ENCODE measurements at regions not wholly inside any gene's neighbourhood (a gene's known extent, or its start where the extent isn't known, plus 50 kb on each side); places are given as distances from the start of the nearest gene placed in this dataset.
A peak's percentile ranks its signal among the peaks of the same experiment; 100 is the strongest.

GRCh38 chr6:26305641-26305969 is 59.4 kb upstream of the BTN3A2 start:
- no peak for DNase-seq (ENCODE audit: low spot score)
- FAIRE-seq = no peak

- FAIRE-seq (no peak), DNase-seq (ENCODE audit: low spot score) (no peak)
Measured at GRCh38 chr6:26306232-26306631, 58.8 kb upstream of the BTN3A2 start.

- DNase-seq (ENCODE audit: low spot score) (no peak), FAIRE-seq (no peak)
Measured at GRCh38 chr6:26307850-26308249, 57.1 kb upstream of the BTN3A2 start.

- peak; percentile 99 for DNase-seq (ENCODE audit: low spot score)
- FAIRE-seq = peak; percentile 97
Measured at GRCh38 chr6:26309731-26310142, 55.3 kb upstream of the BTN3A2 start.

- FAIRE-seq = no peak
- peak; percentile 79 for DNase-seq (ENCODE audit: low spot score)
Measured at GRCh38 chr6:26311012-26311384, 54.0 kb upstream of the BTN3A2 start.

- DNase-seq (ENCODE audit: low spot score) (peak; percentile 90), FAIRE-seq (peak; percentile 16)
Measured at GRCh38 chr6:26311385-26312095, 53.5 kb upstream of the BTN3A2 start.

GRCh38 chr6:26312096-26312463 is 52.9 kb upstream of the BTN3A2 start:
- DNase-seq (ENCODE audit: low spot score) (no peak), FAIRE-seq (no peak)

- peak; percentile 71 for FAIRE-seq
Measured at GRCh38 chr6:26312501-26313397, 52.2 kb upstream of the BTN3A2 start.

More at GRCh38 chr6:26312501-26313397, 52.2 kb upstream of the BTN3A2 start:
- peak; percentile 97 for DNase-seq (ENCODE audit: low spot score)

Data from RCC 7860 (cell line).